GM19328 (cell line): ENCODE measurements at regions not wholly inside any gene's neighbourhood (a gene's known extent, or its start where the extent isn't known, plus 50 kb on each side); places are given as distances from the start of the nearest gene placed in this dataset.

Experiments used
- ATAC-seq: cut with Tn5 transposase; IDR thresholded peaks from one replicate; pipeline ENCODE4 v1.9.1; 2021; ENCODE audit warnings: mild to moderate bottlenecking, moderate library complexity; ENCODE audit not compliant: unreplicated experiment

GRCh38 chr14:22513066-22513812 is 75.8 kb downstream of the DAD1 start:
- no peak for ATAC-seq

GRCh38 chr14:22512106-22512814 is 76.8 kb downstream of the DAD1 start:
- no peak for ATAC-seq

- no peak for ATAC-seq
Measured at GRCh38 chr14:22510527-22511110, 78.4 kb downstream of the DAD1 start.

- ATAC-seq: no peak
Measured at GRCh38 chr14:22509751-22510300, 79.2 kb downstream of the DAD1 start.

GRCh38 chr14:22509036-22509709 is 79.9 kb downstream of the DAD1 start:
- no peak for ATAC-seq

GRCh38 chr14:22508662-22509035 is 80.4 kb downstream of the DAD1 start:
- no peak for ATAC-seq

GRCh38 chr14:22508150-22508457 is 80.9 kb downstream of the DAD1 start:
- ATAC-seq: no peak

GRCh38 chr14:22506778-22507351 is 82.2 kb downstream of the DAD1 start:
- ATAC-seq: no peak

GRCh38 chr14:22506378-22506710 is 82.7 kb downstream of the DAD1 start:
- no peak for ATAC-seq

- peak; percentile 47 for ATAC-seq
Measured at GRCh38 chr14:22505697-22506377, 83.2 kb downstream of the DAD1 start.

- ATAC-seq: no peak
Measured at GRCh38 chr14:22505309-22505696, 83.7 kb downstream of the DAD1 start.

GRCh38 chr14:22502551-22502950 is 86.5 kb downstream of the DAD1 start:
- ATAC-seq: no peak

- ATAC-seq: no peak
Measured at GRCh38 chr14:22502007-22502406, 87.0 kb downstream of the DAD1 start.

GRCh38 chr14:22500954-22501726 is 87.9 kb downstream of the DAD1 start:
- ATAC-seq: no peak

- ATAC-seq: no peak
Measured at GRCh38 chr14:22500525-22500924, 88.5 kb downstream of the DAD1 start.

GRCh38 chr14:22497671-22498093 is 91.3 kb downstream of the DAD1 start:
- no peak for ATAC-seq

GRCh38 chr14:22497144-22497423 is 91.9 kb downstream of the DAD1 start:
- ATAC-seq: no peak

GRCh38 chr14:22494486-22495135 is 94.4 kb downstream of the DAD1 start:
- ATAC-seq: no peak

- no peak for ATAC-seq
Measured at GRCh38 chr14:22493753-22494152, 95.3 kb downstream of the DAD1 start.
